Skin epidermis (tissue), 12 donors: ENCODE measurements at regions not wholly inside any gene's neighbourhood (a gene's known extent, or its start where the extent isn't known, plus 50 kb on each side); places are given as distances from the start of the nearest gene placed in this dataset.

Experiments used
- H3K27ac ChIP-seq, 21 experiments: fragments of 200-600 bp; sonication (generic) in 11 of 21; one replicate each; pipeline ENCODE4 v1.5.0; 2020; ENCODE audit warnings: mild to moderate bottlenecking in 3 of 21, inconsistent platforms in 2 of 21, moderate library complexity in 2 of 21
- H3K4me3 ChIP-seq, 7 experiments: fragments of 200-600 bp; sonication (generic) in 2 of 7; one replicate each; pipeline ENCODE4 v1.5.0; 2020; ENCODE audit warnings: inconsistent platforms in 2 of 7, mild to moderate bottlenecking in 2 of 7, moderate library complexity in 1 of 7

- no peak overlapping the region for H3K4me3 ChIP-seq
- H3K27ac ChIP-seq, result no peak overlapping the region
These were observed 60.7 kb upstream of the BDKRB2 start for GRCh38 chr14:96143906-96144305.

- Histone ChIP-seq H3K4me3 (no peak overlapping the region), H3K27ac (peak overlapping the region in 14 of 21 experiments; percentile 17 to 89 (median 62))
These were observed 59.3 kb upstream of the BDKRB2 start for GRCh38 chr14:96145116-96145864.

- H3K4me3 ChIP-seq, result no peak overlapping the region
- H3K27ac ChIP-seq, result peak overlapping the region in 11 of 21 experiments; percentile 0 to 89 (median 58)
These were observed 58.4 kb upstream of the BDKRB2 start for GRCh38 chr14:96146131-96146771.

GRCh38 chr14:96148631-96149030 is 56.0 kb upstream of the BDKRB2 start:
- H3K4me3 ChIP-seq, result no peak overlapping the region
- no peak overlapping the region for H3K27ac ChIP-seq

GRCh38 chr14:96149131-96149530 is 55.5 kb upstream of the BDKRB2 start:
- Histone ChIP-seq H3K4me3 (no peak overlapping the region), H3K27ac (no peak overlapping the region)

- Histone ChIP-seq H3K4me3 (no peak overlapping the region), H3K27ac (no peak overlapping the region)
These were observed 54.4 kb upstream of the BDKRB2 start for GRCh38 chr14:96150214-96150613.

- H3K27ac ChIP-seq, result no peak overlapping the region
- H3K4me3 ChIP-seq, result no peak overlapping the region
These were observed 53.4 kb upstream of the BDKRB2 start for GRCh38 chr14:96151242-96151641.

GRCh38 chr14:96153003-96153402 is 51.6 kb upstream of the BDKRB2 start:
- Histone ChIP-seq H3K4me3 (no peak overlapping the region), H3K27ac (no peak overlapping the region)
